ENCODE measurements at regions not wholly inside any gene's neighbourhood (a gene's known extent, or its start where the extent isn't known, plus 50 kb on each side); places are given as distances from the start of the nearest gene placed in this dataset.

DNA sequence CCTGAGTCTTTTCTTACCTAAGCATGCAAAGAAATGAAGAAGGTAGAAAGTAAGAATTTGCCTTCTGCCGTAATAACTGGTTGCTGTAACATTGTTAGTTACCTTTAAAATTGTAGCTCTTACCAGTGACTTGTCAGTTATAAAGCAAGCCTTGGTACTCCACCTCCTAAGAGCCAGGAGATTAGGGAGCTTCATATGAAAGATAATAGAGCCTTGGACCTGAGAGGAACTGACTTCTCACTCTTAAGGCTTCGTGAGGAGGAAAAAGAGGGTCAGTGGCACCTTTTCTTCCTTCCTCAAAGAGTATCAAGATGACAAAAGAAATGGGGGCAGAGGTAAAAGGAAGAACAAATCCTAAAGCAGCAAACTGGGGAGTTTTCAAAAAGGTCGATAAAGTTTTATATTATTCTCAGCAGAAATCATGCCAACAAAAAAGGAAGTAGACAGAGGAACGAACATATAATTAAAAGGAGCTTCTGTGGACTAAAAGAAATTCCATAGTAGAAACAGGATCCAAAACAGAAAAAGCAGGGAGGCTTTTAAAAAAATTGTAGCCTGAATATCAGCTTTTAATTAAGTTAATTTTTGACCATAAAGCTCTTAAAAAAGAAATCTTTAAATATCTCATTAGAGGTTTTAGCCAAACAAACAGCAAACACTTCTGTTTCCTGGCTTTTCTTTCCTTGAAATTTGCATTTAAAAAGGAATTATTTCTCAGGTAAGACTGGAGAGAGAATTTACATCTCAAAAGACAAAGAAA, 847.1 kb upstream of the ALCAM start:
- no peak for DNase-seq (ENCODE audit: low read depth in 2 of 2)
- H3K4me3 ChIP-seq (replicated peaks in 1 of 2; ENCODE audit: low read depth in 2 of 2, low read length in 2 of 2): no peak overlapping the region
- TF ChIP-seq, protein P1, sequence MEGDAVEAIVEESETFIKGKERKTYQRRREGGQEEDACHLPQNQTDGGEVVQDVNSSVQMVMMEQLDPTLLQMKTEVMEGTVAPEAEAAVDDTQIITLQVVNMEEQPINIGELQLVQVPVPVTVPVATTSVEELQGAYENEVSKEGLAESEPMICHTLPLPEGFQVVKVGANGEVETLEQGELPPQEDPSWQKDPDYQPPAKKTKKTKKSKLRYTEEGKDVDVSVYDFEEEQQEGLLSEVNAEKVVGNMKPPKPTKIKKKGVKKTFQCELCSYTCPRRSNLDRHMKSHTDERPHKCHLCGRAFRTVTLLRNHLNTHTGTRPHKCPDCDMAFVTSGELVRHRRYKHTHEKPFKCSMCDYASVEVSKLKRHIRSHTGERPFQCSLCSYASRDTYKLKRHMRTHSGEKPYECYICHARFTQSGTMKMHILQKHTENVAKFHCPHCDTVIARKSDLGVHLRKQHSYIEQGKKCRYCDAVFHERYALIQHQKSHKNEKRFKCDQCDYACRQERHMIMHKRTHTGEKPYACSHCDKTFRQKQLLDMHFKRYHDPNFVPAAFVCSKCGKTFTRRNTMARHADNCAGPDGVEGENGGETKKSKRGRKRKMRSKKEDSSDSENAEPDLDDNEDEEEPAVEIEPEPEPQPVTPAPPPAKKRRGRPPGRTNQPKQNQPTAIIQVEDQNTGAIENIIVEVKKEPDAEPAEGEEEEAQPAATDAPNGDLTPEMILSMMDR (IDR thresholded peaks at IDR 0.05; ENCODE audit: low read depth, low read length): no peak

DNA sequence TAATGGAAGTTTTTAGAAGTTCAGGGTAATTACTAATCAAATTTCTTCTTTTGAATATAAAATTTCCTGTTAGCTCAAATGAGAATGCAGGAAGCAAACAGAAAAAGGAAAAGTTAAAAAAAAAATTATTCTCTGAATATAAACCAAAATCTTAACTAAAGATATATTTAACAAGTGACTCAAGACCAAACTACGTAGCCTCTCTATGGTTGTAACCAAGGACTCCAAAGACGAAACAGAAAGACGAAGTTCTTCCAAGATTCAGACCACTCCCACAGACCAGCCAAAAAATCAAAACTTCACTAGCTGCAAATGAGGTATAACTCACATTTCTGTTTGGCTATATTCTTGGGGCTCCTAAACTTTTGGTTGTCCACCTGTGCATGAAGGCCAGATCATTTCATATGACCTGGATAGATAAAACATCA, 846.5 kb upstream of the ALCAM start:
- TF ChIP-seq, protein P1 (IDR thresholded peaks at IDR 0.05; ENCODE audit: low read depth, low read length): no peak

DNA sequence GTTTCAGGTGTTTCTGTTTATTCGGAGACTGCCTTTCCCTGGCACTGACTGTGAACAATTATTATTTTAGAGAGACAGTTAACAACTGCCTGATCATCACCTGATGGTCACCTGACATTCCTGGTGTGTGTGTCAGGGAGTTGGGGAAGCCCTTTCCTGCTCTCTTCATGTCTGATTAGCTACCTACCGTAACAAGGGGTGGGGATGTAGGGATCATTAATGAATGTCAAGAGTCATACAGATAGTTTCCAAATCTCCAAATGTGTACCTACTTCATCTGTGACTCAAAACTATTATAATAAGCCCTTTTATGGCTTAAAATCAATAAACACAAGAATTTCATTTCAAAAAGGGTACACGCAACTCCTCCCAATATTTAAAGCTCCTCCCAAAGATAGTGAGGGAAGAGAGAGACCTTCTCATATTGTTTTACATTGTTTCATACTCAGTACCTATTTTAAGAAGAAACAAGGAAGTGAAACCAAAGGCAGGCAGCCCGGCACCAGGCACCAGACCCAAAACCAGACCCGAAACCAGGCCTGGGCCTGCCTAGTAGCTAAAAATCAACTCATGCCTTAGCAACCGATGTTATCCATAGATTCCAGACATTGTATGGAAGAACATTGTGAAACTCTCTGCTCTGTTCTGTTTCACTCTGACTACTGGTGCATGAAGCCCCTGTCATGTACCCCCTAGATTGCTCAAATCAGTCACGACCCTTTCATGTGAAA, 844.9 kb upstream of the ALCAM start:
- TF ChIP-seq, protein P1 (IDR thresholded peaks at IDR 0.05; ENCODE audit: low read depth, low read length): no peak
- no peak for DNase-seq (ENCODE audit: low read depth in 2 of 2)
- no peak overlapping the region for H3K4me3 ChIP-seq (replicated peaks in 1 of 2; ENCODE audit: low read depth in 2 of 2, low read length in 2 of 2)

More for the DNA sequence above, 846.5 kb upstream of the ALCAM start:
- no peak overlapping the region for H3K4me3 ChIP-seq (replicated peaks in 1 of 2; ENCODE audit: low read depth in 2 of 2, low read length in 2 of 2)
- DNase-seq (ENCODE audit: low read depth in 2 of 2): peak in 1 of 2 donors; percentile 5

DNA sequence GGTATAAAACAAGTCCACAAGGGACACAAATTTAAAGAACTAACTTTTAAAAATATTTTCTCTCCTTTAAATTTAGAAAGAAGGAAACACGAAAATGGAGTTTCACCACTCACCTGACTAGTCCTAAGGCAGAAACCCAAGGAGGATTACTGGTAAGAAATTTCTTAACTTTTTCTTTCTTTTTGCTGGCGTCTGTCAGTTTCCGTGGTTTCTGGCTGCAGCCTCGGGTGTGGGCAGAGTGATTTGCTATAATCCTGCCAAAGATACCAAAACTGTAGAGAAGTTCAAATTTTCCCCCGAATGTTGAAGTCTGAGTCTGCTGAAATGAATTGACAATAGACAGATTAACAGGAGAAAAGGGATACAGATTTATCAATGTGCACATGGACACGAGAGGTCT, 843.6 kb upstream of the ALCAM start:
- TF ChIP-seq, protein P1 (IDR thresholded peaks at IDR 0.05; ENCODE audit: low read depth, low read length): no peak
- no peak overlapping the region for H3K4me3 ChIP-seq (replicated peaks in 1 of 2; ENCODE audit: low read depth in 2 of 2, low read length in 2 of 2)
- DNase-seq (ENCODE audit: low read depth in 2 of 2): no peak

DNA sequence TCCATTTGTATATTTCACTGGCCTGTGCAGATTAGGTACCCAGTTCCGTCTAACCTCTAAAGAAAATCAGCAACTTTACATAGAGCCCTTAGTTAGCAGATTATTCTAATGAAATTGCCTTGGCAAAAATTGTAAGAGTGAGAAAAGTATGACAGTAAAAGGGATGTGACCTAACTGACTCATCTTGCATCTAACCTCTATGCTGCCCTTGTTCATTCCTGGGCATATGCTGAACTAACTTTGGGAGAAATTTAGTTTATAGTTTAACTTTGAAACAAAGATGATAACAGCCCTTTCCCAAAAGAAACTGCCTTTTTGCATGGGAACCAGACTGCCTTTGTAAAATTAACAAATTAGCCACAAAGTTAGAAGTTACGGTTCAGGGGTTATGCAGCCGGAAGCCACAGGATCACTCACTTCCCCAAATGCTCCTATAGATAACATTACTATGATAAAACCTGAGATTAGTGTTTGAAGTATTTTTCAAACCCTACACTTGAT, 839.8 kb upstream of the ALCAM start:
- TF ChIP-seq, protein P1 (IDR thresholded peaks at IDR 0.05; ENCODE audit: low read depth, low read length): no peak
- DNase-seq (ENCODE audit: low read depth in 2 of 2): no peak
- H3K4me3 ChIP-seq (replicated peaks in 1 of 2; ENCODE audit: low read depth in 2 of 2, low read length in 2 of 2): no peak overlapping the region

DNA sequence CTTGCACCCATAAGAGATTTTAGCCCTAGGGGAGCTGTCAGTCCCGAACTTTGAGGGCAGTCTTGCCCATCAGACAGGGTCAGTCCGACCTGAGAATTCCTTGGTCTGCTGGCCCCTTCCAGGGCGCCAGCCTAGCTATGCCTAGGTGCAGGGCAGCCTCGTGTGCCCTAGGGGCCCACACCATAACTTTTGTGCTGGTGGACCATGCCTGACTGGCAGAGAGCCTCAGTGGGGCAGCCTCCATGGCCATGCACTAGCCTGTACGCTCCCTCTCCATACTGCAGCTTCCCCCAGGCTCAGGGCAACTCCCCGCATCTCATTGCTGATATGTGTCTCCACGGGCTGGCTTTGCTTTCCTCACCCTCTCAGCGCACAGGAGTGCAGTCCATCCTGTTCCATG, 835.8 kb upstream of the ALCAM start:
- no peak for DNase-seq (ENCODE audit: low read depth in 2 of 2)
- TF ChIP-seq, protein P1 (IDR thresholded peaks at IDR 0.05; ENCODE audit: low read depth, low read length): no peak
- no peak overlapping the region for H3K4me3 ChIP-seq (replicated peaks in 1 of 2; ENCODE audit: low read depth in 2 of 2, low read length in 2 of 2)
